SK-N-SH (cell line): ENCODE measurements at regions not wholly inside any gene's neighbourhood (a gene's known extent, or its start where the extent isn't known, plus 50 kb on each side); places are given as distances from the start of the nearest gene placed in this dataset.

Experiments
- CTCF ChIA-PET: fragments of 300-600, 350-600 bp; formaldehyde crosslinking; extraction: SDS; loops from one replicate; lab custom pipeline; 2021; lab: Yijun Ruan, JAX
- POLR2A ChIA-PET: fragments of 350-600 bp; sonication (Branson Sonifier 250); formaldehyde crosslinking; extraction: SDS; loops from one replicate; lab custom pipeline; 2020; ENCODE audit warnings: antibody characterized with exemption, inconsistent platforms; lab: Yijun Ruan, JAX
- DNase-seq: peaks from one replicate; pipeline ENCODE4 v3.0.0; 2012
- H2AFZ ChIP-seq: fragments of 200-600 bp; sonication (generic); 2 replicates; pipeline ENCODE4 v1.8.1; 2016; ENCODE audit warnings: antibody characterized with exemption, mild to moderate bottlenecking, low read depth
- H3F3A ChIP-seq: fragments of 200-600 bp; sonication (generic); replicated peaks from 2 replicates; pipeline ENCODE3; 2016; ENCODE audit warnings: antibody characterized with exemption, mild to moderate bottlenecking; ENCODE audit not compliant: insufficient read depth
- H3K27ac ChIP-seq, 2 experiments: fragments of 200-500 bp in 1 of 2; fragments of 200-600 bp in 1 of 2; sonication (Bioruptor generic) in 1 of 2; sonication (generic), shearing (Covaris generic) in 1 of 2; 2 replicates each; pipeline versions ENCODE4 v1.5.1 to v1.6.1; 2014 to 2016; ENCODE audit warnings: low read depth in 2 of 2, inconsistent platforms in 1 of 2, low read length in 1 of 2, mild to moderate bottlenecking in 1 of 2, mixed read lengths in 1 of 2
- H3K27me3 ChIP-seq: fragments of 200-600 bp; sonication (generic), shearing (Covaris generic); 2 replicates; pipeline ENCODE4 v1.6.1; 2016; ENCODE audit warnings: mixed run types; ENCODE audit not compliant: insufficient read depth
- H3K36me3 ChIP-seq, 2 experiments: fragments of 200-500 bp in 1 of 2; fragments of 200-600 bp in 1 of 2; sonication (Bioruptor generic) in 1 of 2; sonication (generic) in 1 of 2; replicated peaks in 1 of 2; 2 replicates each; pipeline versions ENCODE3 to v1.5.1; 2014 to 2016; ENCODE audit warnings: low read length in 1 of 2, mild to moderate bottlenecking in 1 of 2; ENCODE audit not compliant: insufficient read depth in 2 of 2, control insufficient read depth in 1 of 2
- H3K4me1 ChIP-seq, 2 experiments: fragments of 200-500 bp in 1 of 2; fragments of 200-600 bp in 1 of 2; sonication (Bioruptor generic) in 1 of 2; sonication (generic), shearing (Covaris generic) in 1 of 2; 2 replicates each; pipeline versions ENCODE4 v1.5.1 to v1.6.1; 2014 to 2016; ENCODE audit warnings: low read depth in 1 of 2, low read length in 1 of 2, mixed run types in 1 of 2; ENCODE audit not compliant: insufficient read depth in 2 of 2, control insufficient read depth in 1 of 2
- H3K4me2 ChIP-seq: fragments of 200-600 bp; sonication (generic), shearing (Covaris generic); 2 replicates; pipeline ENCODE4 v1.6.1; 2017; ENCODE audit warnings: mixed run types
- H3K4me3 ChIP-seq, 2 experiments: fragments of 200-500 bp in 1 of 2; fragments of 200-600 bp in 1 of 2; sonication (Bioruptor generic) in 1 of 2; sonication (generic), shearing (Covaris generic) in 1 of 2; 2 replicates each; pipeline versions ENCODE4 v1.5.1 to v1.8.1; 2014 to 2016; ENCODE audit warnings: low read depth in 2 of 2, inconsistent platforms in 1 of 2, low read length in 1 of 2, mild to moderate bottlenecking in 1 of 2, mixed read lengths in 1 of 2, moderate library complexity in 1 of 2
- H3K79me2 ChIP-seq: fragments of 200-600 bp; sonication (generic); 2 replicates; pipeline ENCODE4 v1.8.1; 2017; ENCODE audit warnings: mild to moderate bottlenecking; ENCODE audit not compliant: insufficient read depth
- H3K9ac ChIP-seq: fragments of 200-600 bp; sonication (generic); 2 replicates; pipeline ENCODE4 v1.6.1; 2017; ENCODE audit warnings: mixed run types
- H3K9me2 ChIP-seq: fragments of 200-600 bp; sonication (generic); 2 replicates; pipeline ENCODE4 v1.6.1; 2017; ENCODE audit warnings: mixed run types
- H3K9me3 ChIP-seq: fragments of 200-600 bp; sonication (generic); 2 replicates; pipeline ENCODE4 v1.6.1; 2017; ENCODE audit warnings: mixed run types, mild to moderate bottlenecking, moderate library complexity
- H4K20me1 ChIP-seq: fragments of 200-600 bp; sonication (generic); 2 replicates; pipeline ENCODE4 v1.6.1; 2017; ENCODE audit warnings: mild to moderate bottlenecking, mixed run types; ENCODE audit not compliant: insufficient read depth
- EZH2phosphoT487 ChIP-seq: fragments of 200-600 bp; sonication (generic); IDR thresholded peaks from 2 replicates; pipeline ENCODE4 v1.6.1; 2017; ENCODE audit warnings: low read depth, mixed run types, mild to moderate bottlenecking, antibody characterized with exemption, moderate library complexity, borderline replicate concordance
- FOSL2 ChIP-seq: IDR thresholded peaks from 2 replicates; pipeline ENCODE4 v1.4.0; 2012; ENCODE audit warnings: low read depth, mild to moderate bottlenecking, moderate library complexity, borderline replicate concordance
- FOXM1 ChIP-seq: IDR thresholded peaks from 2 replicates; pipeline ENCODE4 v1.4.0; 2012; ENCODE audit warnings: low read depth, mild to moderate bottlenecking
- GATA2 ChIP-seq: sonication (generic); formaldehyde crosslinking; IDR thresholded peaks from 2 replicates; pipeline ENCODE4 v1.5.0; 2020; ENCODE audit warnings: mild to moderate bottlenecking, missing genetic modification reagents
- IRF3 ChIP-seq: fragments of 150-350 bp; IDR thresholded peaks from 2 replicates; pipeline ENCODE4 v1.6.1; 2016; ENCODE audit warnings: mild to moderate bottlenecking, low read depth, low read length
- MAX ChIP-seq: IDR thresholded peaks from 2 replicates; pipeline ENCODE4 v1.4.0; 2012; ENCODE audit warnings: low read depth
- NRF1 ChIP-seq: IDR thresholded peaks from 2 replicates; pipeline ENCODE4 v1.6.1; 2012; ENCODE audit warnings: low read depth, mild to moderate bottlenecking, low read length
- RCOR1 ChIP-seq: fragments of 150-350 bp; IDR thresholded peaks from 2 replicates; pipeline ENCODE4 v1.6.1; 2017; ENCODE audit warnings: antibody characterized with exemption, low read length
- REST ChIP-seq: IDR thresholded peaks from 2 replicates; pipeline ENCODE4 v1.6.1; 2012; ENCODE audit warnings: mild to moderate bottlenecking, low read depth, low read length, moderate library complexity
- SMC3 ChIP-seq: IDR thresholded peaks from 2 replicates; pipeline ENCODE4 v1.6.1; 2012; ENCODE audit warnings: low read depth, low read length, improper control_type of control experiment
- TAF1 ChIP-seq: IDR thresholded peaks from 2 replicates; pipeline ENCODE4 v1.6.1; 2012; ENCODE audit warnings: low read depth, mild to moderate bottlenecking, low read length, moderate library complexity, borderline replicate concordance
- USF2 ChIP-seq: fragments of 150-350 bp; IDR thresholded peaks from 2 replicates; pipeline ENCODE4 v1.6.1; 2017; ENCODE audit warnings: antibody characterized with exemption, low read length, low read depth, borderline replicate concordance
- WGBS: methylation state at CpG from one replicate; pipeline ENCODE4 v1.1.6; 2017; ENCODE audit warnings: low lambda C conversion rate; 5-methylcytosine and 5-hydroxymethylcytosine counted together

GRCh38 chr12:93964936-93965335, 183.4 kb upstream of the PLXNC1 start (continued):
- TF ChIP-seq IRF3, result no peak
- TF ChIP-seq SMC3, result no peak
- TF ChIP-seq RCOR1, result no peak
- TF ChIP-seq GATA2 (CRISPR knock-in tag), result no peak

GRCh38 chr12:93966516-93967133, 181.8 kb upstream of the PLXNC1 start:
- ChIA-PET CTCF (no interaction called here), POLR2A (no interaction called here)
- Histone ChIP-seq H3K4me2 (no peak overlapping the region), H3K4me1 (no peaks in the 10 kb centered on the region), H3K9ac (no peak overlapping the region), H4K20me1 (no peaks in the 10 kb centered on the region), H3K79me2 (no peaks in the 10 kb centered on the region), H3K4me3 (no peak overlapping the region), H3F3A (no peaks in the 10 kb centered on the region), H3K9me2 (no peaks in the 10 kb centered on the region), H3K36me3 (no peaks in the 10 kb centered on the region), H3K27me3 (no peaks in the 10 kb centered on the region), H3K9me3 (peaks cover 5% of the 10 kb centered on the region; the same call in 1 of the 2 replicates), H2AFZ (no peak overlapping the region), H3K27ac (no peak overlapping the region)
- DNase-seq, result no peak
- TF ChIP-seq TAF1, result no peak
- WGBS, result 84% methylated on average over 1 of the region's 1 CpG

GRCh38 chr12:93967454-93967853, 180.9 kb upstream of the PLXNC1 start:
- H4K20me1 ChIP-seq, result no peaks in the 10 kb centered on the region
- no peaks in the 10 kb centered on the region for H3K79me2 ChIP-seq
- POLR2A ChIA-PET, result no interaction called here
- no peak overlapping the region for H2AFZ ChIP-seq
- DNase-seq, result no peak
- no peak overlapping the region for H3K4me3 ChIP-seq
- CTCF ChIA-PET, result interaction anchor here (1.1 to 1.3 kb wide), 4 partner anchors 10 to 398 kb away, joined by 3 to 4 read pairs (median 3); no protein-coding TSS in a partner anchor
- H3K36me3 ChIP-seq, result no peaks in the 10 kb centered on the region
- H3K9me2 ChIP-seq, result no peaks in the 10 kb centered on the region
- no peak overlapping the region for H3K4me2 ChIP-seq
- no peaks in the 10 kb centered on the region for H3F3A ChIP-seq
- WGBS, result 75% methylated on average over 6 of the region's 6 CpGs
- H3K4me1 ChIP-seq, result no peaks in the 10 kb centered on the region
- no peaks in the 10 kb centered on the region for H3K27me3 ChIP-seq
- H3K9me3 ChIP-seq, result peaks cover 2% of the 10 kb centered on the region; the same call in 1 of the 2 replicates
- TF ChIP-seq FOSL2, result no peak
- TF ChIP-seq GATA2 (CRISPR knock-in tag), result no peak
- TF ChIP-seq USF2, result no peak
- TF ChIP-seq REST, result no peak
- no peak for TF ChIP-seq FOXM1
- no peak for TF ChIP-seq MAX
- TF ChIP-seq SMC3, result no peak
- no peak for TF ChIP-seq EZH2phosphoT487
- no peak for TF ChIP-seq NRF1
- TF ChIP-seq, all 33 proteins: peak for 0
- Histone ChIP-seq H3K9ac (no peak overlapping the region), H3K27ac (no peak overlapping the region)
